ENCODE measurements at regions not wholly inside any gene's neighbourhood (a gene's known extent, or its start where the extent isn't known, plus 50 kb on each side); places are given as distances from the start of the nearest gene placed in this dataset.
"Not testable (repeated sequence)": the region's sequence is repeated elsewhere in the genome, so short reads cannot be mapped to it uniquely, and the experiment has no call there.

DNA sequence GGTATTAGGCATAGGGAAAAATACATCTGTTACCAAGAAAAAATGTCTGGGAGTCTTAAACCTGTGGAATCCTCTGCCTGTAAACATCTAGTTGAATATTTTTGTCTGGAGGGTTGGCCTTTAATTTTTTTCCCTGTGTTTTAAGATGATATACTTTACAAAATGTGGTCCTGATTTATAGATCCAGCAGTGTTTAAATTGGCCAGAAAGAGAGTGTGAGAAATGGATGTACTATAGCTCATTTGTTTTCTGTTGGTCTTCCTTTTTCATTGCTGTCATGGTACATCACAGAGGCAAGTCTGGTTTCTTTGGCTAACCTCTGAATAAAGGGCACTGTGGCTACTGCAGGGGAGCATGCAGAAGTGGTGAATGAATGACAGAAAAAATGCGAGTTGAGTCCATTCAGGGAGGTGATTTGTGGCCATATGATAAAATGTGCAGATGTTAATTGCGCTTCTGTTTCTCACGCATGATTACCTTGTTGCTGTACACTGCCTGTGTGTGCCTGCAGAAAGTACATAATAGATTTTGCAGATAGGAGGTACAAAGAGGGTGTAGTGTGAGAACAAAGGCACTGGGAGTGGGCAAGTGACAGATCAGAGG lies 150.0 kb downstream of the NFKBIZ start:
- no peak for DNase-seq

DNA sequence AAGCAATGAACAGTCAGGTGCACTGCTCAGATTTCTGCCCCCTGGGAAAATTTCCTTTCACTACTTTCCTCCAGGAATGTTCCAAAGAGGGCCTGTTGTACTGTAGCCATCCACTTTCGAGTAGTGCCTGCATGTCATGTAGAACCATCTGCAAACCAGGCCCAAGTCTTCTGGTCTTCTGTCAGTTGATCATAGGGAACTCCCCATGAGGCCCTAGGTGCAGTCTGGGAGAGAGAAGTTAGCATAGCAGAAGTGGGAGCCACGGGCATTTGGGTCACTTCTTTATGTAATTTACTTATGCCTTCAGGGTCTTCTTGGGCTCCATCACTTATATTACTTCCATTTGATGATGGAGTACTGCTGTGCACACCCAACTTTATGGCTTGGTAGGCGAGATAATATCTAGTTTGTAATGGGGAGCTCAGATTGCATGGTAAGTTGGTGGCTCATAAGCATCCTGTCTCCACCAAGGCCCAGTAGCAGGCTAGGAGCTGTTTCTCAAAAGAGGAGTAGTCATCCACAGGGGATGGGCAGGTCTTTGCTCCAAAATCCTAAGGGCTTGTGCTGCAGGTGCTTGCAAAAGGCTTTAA lies 151.4 kb downstream of the NFKBIZ start:
- DNase-seq, result no peak

DNA sequence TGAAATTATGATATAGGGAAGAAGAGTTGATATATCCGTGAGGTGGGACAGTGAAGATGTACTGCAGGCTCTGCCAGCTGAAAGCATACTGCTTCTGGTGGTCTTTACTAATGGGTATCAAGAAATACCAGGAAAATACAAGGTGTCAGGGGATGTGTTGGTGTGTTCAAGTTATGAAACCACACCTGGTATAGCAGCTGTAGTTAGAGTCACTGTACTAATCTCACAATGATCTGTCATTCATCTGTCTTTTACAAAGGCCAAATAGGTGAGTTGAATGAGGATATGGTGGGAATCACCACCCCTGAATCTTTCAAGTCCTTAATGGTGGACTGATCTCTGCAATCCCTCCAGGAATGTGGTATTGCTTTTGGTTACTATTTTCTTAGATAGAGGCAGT lies 152.7 kb downstream of the NFKBIZ start:
- DNase-seq, result no peak

DNA sequence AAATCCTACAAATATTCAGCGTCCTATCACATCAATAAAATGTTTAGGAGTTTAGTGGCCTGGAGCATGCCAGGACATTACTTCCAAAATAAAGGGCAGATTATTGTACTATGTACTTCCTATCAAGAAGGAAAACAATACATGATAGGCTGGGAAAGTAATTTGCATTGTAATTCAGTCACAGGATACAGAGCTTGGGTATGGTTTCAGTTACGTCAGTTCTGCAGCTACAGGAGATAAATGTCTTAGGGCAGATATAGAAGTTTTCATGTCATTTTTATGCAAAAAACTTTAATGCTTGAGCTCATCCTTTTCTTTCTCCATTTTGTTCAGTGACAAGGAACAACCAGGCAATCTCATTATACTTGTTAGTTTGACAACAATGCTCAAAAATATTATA lies 155.2 kb downstream of the NFKBIZ start:
- DNase-seq, result no peak

DNA sequence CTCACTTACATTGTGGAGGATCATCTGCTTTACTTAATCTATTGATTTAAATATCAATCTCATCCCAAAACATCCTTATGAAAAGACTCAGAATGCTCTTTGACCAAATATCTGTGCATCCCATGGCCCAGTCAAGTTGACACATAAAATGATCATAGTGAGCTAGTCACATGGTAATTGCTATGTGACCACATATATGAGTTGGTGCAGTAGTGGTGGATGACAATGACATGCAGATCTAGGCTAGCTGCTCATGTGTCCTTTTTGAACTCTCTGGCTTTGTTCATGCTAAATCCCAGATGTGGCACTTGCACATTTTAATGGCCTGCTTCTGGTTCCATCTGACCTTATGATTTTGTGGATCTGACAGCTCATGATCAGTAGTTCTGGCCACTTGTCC lies 156.2 kb downstream of the NFKBIZ start:
- DNase-seq, result no peak

DNA sequence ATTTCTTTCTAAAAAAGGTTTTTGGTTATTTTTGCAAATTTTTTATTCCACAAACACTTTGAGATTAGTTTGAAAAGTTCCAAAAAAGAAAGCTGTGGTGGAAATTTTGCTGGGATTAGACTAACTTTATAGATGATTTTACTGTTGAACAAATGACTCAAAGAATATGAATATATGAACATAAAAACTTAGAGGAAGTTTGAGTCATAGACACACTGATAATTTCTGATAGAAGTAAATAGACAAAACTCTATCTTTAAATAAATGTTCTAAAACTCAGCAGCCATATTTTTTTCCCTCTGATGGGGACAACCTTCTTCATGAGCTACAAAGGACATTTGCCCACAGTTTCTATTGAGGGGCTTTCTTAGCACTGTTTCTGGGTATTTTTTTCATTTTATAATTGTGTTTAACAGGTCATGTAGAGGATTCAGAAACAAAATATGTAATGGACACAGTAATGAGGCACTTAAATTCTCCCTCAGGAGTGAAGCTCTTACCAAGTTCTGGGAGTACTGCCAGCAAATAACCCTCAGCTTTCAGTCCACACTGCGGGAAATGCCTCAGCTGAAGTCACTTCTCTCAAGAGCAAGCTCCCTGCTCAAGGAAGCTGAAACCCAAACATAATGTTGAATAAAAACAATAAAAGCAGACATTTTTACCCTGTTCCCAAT lies 157.6 kb downstream of the NFKBIZ start:
- no peak for DNase-seq

DNA sequence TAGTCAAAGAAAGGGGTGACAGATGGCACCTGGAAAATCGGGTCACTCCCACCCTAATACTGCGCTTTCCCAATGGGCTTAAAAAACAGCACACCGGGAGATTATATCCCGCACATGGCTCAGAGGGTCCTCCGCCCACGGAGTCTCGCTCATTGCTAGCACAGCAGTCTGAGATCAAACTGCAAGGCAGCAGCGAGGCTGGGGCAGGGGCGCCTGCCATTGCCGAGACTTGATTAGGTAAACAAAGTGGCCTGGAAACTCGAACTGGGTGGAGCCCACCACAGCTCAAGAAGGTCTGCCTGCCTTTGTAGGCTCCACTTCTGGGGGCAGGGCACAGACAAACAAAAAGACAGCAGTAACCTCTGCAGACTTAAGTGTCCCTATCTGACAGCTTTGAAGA lies 159.1 kb downstream of the NFKBIZ start:
- DNase-seq, result not testable (repeated sequence)

DNA sequence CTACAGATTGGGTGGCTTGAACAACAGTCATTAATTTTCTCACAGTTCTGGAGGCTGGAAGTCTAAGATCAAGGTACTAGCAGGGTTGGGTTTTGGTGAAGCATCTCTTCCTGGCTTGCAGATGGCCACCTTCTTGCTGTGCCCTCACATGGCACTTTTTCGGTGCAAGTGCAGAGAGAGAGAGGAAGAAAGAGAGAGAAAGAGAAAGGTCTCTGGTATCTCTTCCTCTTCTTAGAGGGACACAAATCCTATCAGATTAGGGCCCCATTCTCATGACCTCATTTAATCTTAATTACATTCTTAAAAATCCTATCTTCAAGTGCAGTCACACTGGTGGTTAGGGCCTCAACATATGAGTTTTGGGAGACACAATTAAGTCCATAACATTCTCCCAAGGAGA lies 167.1 kb downstream of the NFKBIZ start:
- DNase-seq, result peak; percentile 8

DNA sequence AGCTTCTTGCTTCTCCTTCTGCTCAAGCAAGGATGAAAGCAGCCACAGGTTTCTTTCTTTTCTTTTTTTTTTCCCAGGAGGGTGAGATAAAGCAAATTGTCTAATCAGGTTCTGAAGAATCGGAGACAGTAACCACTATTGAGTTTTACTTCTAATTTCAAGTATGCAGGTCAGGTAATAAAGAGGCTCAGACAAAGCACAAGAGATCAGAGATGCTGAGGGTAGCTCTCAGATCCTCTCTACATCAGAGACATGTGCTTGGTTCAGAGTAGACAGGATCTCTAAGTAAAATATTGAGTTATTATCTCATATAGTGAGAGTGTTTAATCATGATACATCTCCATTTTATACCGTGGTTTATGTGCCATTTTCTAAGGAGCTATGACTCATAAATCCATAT lies 168.5 kb downstream of the NFKBIZ start:
- DNase-seq, result no peak

DNA sequence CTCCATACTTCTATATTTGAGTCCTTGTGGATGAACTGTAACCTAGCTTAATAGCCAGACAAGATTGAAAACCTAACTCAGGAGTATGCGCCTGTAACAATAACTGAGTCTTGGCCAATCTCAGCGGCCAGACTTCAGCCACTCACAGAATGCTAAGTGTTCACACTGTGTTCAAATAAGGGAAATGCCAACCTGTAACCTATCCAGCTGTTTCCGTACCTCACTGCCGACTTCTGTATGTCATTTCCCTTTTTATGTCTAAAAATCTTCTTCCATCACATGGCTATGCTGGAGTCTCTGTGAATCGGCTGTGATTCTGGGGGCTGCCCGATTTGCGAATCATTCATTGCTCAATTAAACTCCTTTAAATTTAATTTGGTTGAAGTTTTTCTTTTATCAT lies 169.2 kb downstream of the NFKBIZ start:
- peak; percentile 32 for DNase-seq

DNA sequence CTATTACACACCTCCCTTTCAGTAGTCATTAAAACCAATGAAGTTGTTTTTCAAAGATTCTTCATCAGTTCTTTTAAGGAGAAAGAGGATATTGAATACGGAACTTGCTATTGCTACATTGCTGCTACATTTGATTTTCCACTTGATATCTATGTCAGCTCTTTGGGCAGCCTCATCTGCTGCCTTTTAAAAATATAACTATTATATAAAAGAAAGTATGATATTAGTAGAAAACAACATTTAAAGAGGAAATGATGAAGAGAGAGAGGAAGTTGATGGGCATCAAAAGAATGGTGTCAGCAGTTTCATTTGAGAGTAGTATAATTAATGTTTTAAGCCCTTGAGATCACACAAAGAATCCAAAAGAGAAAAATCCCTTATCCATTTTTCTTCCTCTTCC lies 171.4 kb downstream of the NFKBIZ start:
- DNase-seq, result peak; percentile 28

DNA sequence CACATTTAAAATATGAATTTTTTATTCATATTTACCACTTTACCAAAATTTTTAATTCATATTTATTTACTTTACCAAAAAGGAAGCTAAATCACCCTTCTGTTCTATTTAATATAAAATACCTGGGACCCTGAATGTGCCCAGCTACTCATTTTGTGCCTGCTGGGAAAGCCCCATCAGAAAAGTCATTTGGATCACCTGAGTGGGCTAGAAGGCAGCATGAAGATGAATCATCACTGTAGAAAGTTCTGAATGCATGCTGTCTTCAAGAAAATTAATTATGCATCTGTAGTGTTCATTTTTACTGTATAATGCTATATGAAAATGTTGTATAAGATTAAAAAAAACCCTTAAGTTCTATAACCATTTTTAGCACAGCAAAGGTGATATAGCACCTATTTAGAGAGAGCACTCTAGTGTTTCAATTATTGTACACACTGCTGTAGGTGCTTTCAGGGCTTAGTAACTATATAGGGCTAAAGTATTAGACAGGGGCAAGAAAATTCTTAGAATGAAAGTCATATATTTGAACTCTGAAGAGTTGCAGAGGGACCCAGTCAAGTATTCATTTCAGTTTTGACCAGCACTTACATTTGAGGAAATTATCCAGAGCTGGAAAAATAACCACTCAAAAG lies 175.1 kb downstream of the NFKBIZ start:
- DNase-seq, result no peak

DNA sequence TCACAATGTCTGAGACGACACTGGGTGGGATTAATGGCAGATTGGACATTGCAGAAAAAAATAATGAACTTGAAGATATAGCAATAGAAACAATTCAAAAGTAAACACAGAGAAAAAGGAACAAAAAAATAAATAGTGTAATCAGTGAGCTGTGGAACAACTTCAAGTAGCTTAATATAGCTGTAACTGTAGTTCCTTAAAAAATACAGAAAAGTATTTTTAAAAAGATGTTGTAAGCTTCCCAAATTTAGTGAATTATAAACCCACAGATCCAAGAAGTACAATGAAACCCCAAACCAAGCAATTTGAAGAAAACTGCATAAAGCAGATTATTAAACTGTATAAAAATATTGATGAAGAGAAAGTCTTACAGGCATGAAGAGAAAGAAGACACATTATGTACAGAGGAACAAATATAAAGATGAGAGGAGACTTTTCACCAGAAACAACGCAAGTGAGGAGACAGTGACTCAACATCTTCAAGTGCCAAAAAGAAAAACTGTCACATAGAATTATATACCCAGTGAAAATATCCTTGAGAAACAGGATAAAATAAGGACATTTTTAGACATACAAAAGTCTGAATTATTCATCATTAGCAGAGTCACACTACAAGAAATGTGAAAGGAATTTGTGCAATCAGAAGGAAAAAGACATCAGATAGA lies 176.4 kb downstream of the NFKBIZ start:
- DNase-seq, result no peak

DNA sequence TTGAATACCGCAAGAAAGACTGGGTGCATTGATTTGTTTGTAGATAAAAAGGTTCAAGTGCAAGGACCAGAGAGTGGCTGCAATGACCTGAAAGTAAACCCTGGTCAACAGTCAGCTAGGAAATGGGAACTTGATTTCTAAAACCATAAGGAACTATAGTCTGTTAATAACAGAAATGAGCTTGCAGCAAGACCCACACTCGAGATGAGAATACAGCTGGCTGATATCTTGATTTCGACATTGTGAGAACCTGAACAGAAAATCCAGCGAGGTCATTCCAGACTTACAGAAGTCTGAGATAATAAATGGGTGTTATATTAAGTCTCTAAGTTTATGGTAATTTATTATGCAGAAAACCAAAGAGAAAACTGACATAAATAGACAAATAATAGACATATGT lies 177.3 kb downstream of the NFKBIZ start:
- DNase-seq, result peak; percentile 29

DNA sequence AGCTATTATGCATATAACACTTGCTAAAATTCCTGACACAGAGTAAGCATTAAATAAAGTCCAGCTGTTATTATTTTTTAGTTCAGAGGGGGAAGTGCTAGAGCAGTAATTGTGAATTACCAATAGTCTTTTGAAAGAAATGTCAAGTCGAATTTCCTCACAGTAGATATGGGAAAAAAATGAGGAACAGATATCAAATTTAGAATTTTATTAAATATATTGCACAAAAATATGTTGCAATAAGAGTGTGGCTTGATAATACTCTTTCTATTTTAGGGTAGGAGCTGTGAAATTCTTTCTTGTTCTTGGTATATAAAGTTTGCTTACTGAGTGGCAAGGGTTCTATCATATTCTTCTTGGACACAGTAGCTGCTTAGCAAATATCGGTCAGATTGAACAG lies 181.3 kb downstream of the NFKBIZ start:
- DNase-seq, result no peak

DNA sequence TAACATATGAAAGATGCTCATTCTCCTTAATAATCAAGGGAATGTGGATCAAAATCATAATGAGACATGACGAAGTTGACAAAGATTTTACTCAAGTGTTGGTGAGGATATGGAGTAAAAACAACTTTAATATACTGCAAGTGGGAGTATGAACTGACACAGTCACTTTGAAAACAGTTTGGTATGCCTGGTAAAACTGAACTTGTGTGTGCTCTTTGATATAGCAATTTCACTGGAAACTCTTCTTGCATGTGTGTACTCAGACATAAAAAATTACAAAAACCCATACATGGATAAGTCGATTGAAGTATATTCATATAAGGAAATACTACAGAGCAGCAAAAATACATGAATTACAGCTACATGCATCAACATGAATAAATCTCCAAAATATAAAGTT lies 182.5 kb downstream of the NFKBIZ start:
- DNase-seq, result no peak

DNA sequence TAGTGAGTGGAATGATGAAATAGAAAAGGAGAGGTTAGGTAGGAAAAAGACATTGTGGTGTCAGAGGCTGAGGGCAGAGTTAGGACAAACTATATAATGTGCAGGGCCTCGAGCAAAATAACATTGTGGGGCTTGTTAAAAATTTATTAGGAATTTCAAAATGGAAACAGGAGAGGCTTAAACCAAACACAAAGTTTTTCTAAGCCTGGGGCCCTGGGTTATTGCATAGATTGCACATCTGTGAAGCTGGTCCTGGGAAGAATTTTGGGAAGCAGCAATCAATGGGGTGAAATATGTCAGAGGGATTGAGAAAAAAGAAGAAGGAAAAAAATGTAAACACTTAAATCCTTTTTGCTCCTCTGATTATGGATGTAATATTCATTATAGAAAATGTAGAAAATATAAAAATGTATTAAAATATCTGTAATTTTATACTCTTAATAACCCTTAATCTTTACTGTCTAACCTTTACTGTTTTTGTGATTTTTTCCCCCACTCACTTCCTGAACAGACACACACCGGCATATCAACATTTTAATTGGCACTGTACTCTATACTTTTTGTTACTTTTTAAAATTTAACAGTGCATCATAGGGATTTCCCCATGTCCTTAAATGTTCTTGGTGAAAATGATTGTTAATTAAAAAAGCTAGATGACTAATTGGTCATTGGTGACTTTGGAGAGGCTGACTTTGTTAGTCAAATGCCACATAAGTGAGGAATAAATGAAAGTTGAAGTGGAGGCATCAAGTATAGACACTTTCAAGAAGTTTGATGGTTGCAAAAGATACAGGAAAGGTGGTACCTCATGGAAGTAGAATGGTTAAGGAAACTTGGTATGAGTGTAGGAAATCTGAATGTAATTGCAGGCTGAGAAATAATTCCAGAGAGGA lies 183.4 kb downstream of the NFKBIZ start:
- DNase-seq, result no peak

DNA sequence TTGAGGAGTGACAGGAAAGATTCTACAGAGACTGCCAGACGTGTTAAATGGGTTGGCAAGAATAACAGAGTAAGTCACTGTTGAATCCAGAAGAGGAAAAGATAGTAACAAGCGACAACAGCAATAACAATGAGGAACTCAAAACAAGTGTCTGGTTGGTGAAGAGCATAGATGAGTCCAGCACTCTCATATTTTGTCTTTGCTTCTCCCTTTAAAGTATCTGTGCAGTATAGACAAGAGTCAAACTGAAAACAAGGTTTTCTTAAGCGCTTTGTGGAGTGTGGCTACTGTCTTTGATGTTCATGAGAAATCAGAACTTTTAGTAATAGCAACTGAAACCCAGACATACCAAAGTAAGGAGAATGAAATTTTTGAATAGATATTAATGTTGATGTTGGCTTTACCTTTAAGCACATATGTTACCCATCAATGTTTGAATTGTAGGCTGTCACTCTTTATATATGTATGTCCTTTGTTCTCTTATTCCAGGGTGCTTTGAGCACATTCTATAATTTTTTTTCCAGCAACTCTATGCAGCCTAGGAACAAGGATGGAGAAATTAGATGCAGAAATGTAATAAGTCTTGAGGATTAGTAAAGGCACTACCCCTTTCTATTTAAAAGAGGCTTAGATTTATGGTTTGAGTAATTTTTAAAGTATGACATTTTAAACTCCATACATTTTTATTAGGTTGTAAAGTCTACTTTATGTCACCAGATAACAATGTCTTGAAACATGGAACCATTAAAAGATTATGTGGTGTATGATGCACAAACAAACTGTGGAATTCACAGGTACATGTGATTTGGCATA lies 185.5 kb downstream of the NFKBIZ start:
- no peak for DNase-seq

DNA sequence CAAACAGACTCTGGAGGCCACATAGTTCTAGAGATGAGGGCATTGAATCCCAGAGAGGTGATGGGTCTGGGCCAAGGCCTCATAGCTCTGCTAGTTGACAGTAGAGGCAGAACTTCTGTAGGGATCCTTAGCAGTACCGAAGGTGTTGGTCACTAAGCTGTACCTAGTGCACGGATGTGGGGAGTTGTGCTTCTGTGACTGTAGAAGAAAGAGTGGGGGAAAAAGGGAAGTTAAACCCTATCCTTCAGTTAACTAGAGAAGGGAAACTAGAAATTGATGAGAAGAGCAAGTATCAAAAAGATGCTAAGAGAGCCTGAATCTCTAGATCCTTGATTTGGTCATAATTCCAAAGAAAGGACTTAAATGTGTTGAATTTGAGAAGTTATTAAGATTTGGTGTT lies 186.7 kb downstream of the NFKBIZ start:
- peak; percentile 29 for DNase-seq

DNA sequence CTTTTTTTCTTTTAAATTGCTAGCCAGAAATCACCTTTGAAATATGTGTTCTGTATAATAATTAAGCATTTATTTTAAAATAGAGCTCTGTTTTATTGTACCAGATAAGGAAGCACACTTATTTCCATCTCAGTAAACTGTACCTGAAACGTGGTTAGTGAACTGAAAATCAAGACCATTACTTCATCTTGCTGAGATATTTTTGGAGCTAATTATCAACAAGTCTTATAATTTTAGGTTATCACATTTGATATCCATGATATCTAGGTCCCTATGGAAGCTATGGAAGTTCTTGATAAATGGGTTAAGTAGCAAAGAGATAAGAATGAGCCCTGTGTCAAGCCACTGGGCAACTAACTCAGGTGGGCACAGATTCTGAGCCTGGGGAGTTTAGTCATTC lies 187.2 kb downstream of the NFKBIZ start:
- no peak for DNase-seq

DNA sequence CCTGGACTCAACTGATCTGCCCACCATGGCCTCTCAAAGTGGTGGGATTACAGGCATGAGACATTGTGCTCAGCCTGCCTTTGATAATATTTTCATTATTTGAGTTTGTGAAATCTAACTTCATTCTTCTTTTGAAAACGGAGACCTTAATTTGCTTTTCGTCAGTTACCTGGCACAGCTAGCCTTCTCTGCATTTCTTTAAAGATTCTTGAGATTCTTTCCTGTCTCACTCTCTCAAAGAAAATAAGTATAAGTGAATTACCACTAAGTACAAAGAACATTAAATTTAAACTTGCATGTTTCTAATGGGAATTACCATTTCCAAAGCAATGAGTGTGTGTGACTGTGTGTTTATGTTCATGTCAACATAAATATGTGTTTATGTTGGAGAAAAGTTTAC lies 187.9 kb downstream of the NFKBIZ start:
- DNase-seq, result no peak

DNA sequence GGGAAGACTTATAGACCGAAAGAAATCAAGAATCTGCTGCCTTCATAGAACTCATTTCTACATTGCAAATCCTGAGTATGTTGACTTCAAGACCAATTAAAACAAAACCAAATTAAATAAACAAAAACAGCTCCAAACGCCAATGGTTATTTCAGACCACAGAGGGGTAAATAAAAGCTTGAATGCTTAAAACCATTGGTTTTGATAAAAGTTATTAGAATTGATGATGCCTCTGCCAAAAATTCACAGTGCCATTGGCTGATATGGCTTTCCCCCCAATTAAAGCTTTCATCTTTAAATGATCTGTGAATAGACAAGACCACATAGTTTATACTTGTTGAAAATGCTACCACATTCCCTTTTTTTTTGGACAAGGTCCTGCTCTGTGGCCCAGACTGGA lies 188.5 kb downstream of the NFKBIZ start:
- no peak for DNase-seq

Data from hematopoietic multipotent progenitor cell treated with erythropoietin and hydrocortisone succinate and interleukin-3 and kit ligand, for 4 days (in vitro differentiated cells).